NCI-H2081 treated with DMSO at 0.1 percent for 48 hours (cell line): ENCODE measurements at regions not wholly inside any gene's neighbourhood (a gene's known extent, or its start where the extent isn't known, plus 50 kb on each side); places are given as distances from the start of the nearest gene placed in this dataset.

Experiments
- DNase-seq: peaks from one replicate; lab custom pipeline; 2025; lab: John Stamatoyannopoulos, UW

DNA sequence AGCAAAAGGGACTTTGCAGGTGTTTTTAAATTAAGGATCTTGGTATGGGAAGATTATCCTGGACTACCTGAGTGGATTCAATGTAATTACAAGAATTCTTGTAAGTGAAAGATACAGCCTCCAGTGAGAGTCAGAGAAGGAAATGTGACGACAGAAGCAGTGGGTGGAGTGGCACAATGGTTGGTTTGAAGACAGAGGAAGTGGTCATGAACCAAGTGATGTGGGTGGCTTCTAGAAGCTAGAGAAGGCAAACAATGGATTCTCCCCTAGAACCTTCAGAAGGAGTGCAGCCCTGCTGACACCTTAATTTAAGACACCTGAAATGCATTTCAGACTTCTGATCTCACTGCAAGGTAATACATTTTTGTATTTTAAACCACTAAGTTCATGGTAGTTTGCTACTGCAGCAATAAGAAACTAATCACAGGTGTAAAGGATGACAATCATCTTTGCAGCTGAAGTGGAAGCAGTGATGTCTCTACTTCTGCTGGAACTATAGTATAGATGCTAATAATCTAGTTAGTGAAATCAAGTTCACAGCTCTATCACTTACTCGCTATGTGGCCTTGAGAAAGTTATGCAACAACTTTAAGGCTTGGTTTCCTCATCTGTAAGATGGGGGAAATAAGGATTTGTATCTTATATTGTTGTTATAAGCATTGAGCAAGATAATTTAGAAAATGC lies 403.4 kb upstream of the SUCLG2 start:
- DNase-seq: no peak

DNA sequence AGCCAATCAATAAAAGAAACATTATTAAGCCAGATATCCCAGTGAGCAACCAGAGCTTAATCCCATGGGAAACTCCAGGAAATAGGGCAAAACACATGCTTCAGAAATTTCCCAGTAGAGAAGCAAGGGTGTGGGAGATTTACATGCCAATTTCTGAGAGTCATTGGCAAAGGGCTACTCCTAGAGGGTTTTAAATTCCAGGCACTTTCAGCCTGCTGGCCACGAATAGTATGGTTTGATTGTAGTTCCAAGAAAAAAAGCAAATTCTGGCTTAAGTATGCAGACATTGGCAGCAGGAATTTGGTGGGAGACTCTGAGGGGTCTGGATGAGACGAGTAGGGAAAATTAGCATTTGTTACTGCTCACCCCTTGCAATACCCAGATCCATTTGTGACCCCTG lies 402.1 kb upstream of the SUCLG2 start:
- no peak for DNase-seq

DNA sequence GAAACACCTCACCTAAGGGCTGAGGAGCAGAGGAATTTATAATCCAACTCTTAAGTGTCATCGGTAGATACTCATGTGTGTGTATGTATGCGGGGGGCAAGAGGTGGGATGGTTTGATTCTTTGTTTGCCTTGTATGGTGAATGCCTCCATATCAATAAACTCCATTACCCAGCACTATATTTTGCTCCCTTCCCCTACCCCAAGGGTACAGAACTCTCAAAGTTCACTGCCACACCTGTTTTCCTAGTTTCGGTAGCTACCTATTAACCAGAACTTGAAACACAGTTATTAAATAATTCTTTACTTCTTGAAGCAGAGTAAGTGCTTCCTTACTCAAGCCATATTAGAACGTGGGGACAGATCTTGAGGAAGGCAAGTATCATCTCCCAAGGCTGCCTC lies 400.8 kb upstream of the SUCLG2 start:
- DNase-seq: no peak

DNA sequence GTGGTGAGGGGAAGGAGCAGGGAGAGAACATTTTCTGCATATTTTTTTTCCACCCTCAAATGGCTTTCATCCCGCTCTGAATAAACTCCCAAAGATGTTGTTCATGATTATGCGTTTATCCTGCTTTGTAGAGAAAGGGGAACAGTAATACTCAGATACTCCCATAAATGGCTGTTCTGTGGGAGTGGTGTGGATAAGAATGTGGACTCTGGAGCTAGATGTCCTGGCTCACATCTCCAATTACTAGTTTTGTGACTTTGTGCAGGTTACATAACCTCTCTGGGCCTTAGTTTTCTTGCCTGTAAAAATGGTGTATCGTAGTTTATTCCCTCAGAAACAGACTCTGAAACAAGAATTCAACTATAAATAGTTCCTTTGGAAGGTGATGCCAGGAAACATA lies 395.4 kb upstream of the SUCLG2 start:
- DNase-seq: no peak

DNA sequence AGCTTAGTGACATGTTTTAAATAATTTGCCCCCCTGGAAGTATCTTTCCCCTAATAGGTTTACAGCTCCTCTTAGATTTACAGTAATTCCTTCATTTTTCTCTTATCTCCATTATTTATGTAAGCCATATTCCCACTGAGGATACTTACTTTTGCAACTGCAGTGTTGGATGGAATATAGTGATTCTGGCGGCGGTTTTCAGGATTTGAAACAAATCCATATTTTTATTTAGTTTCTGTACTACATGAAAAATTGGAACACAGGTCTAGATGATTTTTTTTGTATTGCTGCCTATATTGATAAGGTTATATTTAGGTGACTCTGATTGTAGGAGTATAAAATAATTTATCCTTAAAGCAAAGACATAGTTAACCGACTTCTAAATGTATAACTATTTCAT lies 391.6 kb upstream of the SUCLG2 start:
- no peak for DNase-seq

DNA sequence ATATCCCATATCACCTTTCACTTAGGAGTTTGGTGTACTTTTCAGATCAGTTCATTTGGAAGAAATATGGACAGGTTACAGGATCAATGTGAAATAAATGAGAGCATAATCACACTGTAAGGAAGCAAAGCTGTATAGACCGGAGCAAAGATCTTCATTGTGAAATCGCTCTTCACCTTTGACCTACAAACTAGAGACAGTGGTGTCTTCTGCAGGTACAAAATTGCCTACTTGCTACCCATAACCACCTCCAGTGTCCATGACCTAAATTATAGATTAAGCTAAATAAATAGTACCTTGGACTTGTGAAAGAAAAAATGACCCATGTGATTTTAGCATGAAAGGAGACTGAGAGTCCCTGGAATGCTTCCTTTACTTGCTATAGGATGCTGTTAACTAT lies 379.5 kb upstream of the SUCLG2 start:
- DNase-seq: no peak

DNA sequence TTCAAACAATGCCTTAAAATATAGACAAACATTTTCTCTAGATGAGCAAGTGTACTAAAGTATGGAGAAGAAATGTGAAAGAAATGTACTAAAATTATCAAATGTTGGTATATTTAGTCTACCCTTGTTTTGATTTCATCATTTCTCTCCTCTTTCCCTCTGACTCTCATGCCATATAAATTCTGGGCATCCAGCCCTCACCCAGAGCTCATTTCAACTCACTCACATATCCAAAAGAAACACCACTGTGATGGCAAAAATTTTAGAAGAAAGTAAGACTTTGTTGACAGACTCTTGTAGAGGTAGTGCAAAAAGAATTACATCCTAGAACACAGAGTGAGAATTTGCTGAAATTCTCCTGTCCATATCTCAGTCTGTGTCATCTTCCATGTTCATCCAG lies 377.8 kb upstream of the SUCLG2 start:
- no peak for DNase-seq

DNA sequence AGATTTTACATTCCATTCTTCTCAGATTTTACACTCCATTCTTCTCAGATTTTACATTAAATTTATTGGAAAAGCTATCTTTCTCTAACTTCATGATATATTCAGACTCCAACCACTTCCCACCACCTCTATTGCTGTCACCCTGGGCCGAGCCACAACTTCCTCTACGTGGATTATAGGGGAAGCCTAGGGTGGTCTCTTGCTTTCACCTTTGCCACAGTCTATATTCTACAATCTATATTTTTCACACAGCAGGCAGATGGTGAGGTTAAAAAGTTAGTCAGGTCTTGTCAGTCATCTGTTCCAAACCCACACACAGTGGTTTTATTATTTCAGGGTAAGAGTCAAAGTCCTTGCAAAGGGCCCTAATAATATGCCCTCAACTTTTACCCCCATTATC lies 370.8 kb upstream of the SUCLG2 start:
- no peak for DNase-seq

DNA sequence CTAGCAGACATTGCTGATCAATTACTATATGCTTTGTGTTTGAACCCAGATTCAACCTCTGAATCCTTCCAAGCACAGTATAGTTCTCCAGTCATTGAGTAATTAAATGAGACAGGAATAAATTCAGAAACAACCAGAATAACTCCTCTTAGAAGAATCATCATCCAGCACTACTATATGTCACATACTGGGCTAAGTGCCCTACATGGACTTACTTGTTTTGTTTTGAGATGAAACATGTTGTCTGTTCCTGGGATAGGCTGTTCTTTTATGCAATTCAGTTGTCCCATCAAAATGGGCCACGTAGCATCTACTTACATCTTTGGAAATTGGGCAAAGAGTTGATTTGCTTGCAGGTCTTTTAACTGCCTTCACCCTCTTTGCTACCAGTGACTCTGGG lies 365.5 kb upstream of the SUCLG2 start:
- DNase-seq: no peak

DNA sequence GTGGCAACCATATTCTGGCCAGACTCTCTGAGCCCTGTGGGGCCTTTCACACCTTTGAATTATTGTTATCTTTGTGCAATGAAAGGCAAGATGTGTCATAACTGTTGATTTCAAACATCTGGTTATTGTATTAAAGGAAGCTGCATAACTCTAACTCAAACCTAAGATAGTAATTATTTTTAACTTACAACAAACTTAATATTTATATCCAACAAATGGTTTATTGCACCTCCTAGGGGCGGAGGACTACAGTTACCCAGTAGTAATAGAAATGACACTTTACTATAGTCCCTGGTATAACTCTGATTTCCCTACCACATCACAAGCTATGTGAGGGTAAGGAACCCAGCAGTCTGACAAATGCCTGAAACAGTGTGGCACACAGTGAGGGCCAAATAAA lies 363.9 kb upstream of the SUCLG2 start:
- no peak for DNase-seq

DNA sequence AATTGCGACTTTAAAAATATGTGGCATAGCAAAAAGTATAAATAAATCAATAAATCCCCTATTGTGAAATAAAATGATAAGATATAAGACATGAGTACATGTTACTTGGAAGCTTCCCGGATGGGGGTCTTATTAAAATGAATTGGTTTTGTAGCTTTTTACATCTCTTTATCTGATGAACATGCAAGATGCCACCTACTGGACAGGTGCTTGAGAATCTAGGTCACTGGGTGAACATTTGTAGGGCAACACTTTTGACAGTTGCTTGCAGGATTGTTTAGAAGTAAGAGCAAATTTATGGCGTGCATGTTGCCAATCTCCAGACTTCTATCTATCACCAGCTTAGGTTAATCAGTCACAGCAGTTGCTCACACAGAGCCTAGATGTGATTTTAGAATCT lies 362.7 kb upstream of the SUCLG2 start:
- DNase-seq: no peak

DNA sequence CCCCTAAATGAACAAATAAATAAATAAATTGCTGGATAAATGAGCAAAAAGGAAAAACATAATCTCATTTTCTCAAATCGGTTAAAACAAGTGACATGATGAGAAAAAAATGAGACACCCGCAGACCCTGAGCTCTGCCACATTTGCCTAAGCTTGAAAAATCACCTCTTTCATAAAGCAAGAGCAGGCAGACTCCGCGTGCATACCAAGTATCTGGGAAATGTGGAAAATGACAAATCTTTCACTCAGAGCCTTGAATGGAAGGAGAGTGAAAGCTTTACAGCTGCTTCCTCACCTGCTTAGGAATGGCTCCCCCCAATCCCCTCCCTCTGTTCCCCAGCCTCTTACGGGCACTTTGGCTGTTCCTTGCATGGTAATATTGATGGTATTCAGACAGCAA lies 355.5 kb upstream of the SUCLG2 start:
- no peak for DNase-seq

DNA sequence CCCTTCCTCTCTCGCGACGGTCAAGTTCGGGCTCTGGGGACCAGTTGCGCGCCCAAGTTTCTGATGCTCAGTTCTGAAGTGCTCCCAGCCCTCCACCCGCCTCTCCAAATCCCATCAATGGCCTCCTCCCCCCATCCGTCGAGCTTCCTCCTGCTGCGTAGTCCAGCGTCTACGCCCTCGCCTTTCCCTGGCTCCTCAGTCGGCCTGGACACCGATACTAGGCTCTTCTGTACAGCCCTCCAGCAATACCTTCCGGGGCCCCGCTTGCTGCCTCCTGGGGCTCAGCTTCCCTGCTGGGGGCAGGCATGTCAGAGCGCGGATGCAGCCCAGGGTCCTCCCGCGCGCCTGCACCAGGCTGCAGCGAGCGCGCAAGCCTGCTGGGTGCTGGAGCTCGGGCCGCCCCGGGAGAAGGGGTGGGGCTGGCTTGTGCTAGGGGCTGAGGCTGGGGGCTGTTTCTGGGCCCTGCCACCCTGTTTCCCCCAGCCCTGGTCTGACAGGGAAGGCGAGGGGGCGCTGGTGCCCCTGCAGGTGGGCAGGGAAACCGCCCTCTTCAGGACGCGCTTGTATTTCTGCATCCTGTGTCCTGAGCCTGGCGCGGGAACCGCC lies 353.3 kb upstream of the SUCLG2 start:
- no peak for DNase-seq

DNA sequence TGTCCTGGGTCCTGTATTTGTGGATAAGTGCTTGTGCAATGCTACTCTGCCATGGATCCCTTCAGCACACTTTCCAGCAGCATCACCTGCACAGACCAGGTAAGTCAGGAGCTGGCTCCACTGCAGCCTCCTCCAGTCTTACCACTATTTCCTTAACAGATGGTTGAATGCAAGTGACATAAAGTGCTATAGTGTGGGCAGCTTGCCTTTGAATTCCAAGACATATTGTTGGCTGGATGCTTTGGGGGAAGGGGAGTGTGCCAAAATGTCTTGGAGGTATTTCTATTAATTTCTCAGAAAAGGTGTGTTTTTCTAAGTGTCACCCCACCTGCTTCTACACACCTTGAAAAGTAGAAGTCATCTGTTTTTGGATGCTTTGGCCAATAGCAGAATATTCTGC lies 352.2 kb upstream of the SUCLG2 start:
- no peak for DNase-seq

DNA sequence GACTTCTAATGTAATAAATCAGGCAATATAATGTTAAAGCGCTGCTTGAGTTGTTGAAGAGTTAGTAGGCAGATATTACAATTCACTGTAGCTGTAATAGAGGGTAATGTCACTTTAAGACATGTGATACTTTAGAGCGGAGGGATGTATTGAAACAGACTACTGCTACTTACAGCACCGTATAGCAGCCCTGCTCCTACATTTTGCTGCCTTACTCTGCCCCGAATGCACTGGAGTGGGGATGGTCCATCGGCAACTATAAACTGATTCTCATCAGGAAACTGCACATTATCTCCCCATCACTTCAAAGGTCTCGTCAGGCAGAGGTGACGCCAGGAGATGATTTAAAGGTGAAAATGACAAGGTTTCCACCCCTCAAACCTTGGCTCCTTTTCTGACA lies 349.7 kb upstream of the SUCLG2 start:
- no peak for DNase-seq

DNA sequence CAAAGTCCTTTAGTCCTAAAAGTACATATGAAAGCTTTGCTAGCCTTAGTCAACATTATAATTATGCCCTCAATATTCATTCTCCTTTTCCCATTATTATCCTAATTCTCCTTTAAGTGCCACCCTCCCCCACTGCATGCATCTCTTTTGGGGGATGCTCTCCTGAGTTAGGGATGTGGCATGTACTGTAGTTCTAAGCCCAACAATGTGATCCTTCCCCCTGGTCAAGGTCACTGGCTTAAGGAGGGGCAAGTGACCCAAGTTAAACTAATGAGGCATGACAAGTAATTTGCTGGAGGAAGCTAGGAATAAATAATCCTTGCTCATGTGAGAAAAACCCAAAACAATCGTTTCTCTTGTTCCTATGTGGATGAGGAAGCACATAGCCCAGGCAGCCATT lies 343.9 kb upstream of the SUCLG2 start:
- DNase-seq: no peak

DNA sequence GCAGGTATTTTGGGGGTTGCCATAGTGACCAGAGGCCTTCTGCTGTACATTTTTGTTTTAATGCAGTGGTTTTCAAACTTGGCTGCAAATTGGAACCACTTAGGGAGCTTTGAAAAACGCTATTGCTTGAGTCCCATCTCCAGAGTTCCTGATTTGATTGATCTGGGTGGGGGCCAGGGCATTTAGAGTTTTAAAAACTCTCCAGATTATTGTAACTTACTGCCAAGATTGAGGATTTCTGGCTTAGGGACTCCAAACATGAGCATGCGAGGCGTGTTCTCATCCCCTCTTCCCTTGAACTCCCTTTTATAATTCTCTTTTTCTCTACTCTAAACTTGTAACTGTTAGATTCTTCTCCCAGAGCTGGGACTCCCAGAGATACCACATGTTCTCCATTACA lies 340.8 kb upstream of the SUCLG2 start:
- DNase-seq: no peak

DNA sequence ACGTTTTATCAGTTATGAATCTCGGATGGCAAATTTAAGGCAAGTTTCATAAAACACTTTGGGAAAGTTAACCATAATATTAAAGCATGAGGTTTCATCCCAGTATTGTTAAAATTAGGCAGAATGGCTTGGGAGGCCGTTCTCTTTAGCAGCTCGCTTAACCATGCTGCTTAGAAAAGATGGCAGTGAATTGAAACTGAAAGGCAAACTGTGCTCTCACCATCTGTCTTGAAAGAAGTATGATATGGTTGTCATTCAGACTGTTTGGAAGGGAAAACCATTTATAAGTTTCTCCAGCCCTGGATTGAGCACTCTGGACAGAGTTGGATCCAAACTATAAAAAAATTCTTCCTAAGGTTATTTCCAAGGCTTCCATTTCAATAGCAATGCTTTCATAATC lies 332.3 kb upstream of the SUCLG2 start:
- no peak for DNase-seq

DNA sequence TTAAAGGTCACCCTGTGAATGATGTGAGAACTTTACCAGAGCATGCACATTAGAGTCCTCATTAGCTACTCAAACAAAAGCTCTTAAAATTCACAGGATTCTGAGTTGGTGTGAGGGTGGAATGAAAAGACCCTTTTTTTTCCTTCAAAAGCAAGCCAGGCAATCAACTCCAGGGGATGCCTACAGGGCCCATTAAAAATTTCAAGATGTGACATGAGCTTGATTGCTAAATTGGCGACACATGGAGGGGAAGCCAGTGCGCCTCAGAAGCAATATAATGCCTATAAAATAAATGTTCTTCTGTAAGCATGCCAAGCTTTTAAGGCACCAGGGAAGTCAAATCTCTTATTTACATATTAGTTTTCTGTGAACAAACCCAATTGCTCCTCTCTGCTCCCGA lies 328.8 kb upstream of the SUCLG2 start:
- no peak for DNase-seq

DNA sequence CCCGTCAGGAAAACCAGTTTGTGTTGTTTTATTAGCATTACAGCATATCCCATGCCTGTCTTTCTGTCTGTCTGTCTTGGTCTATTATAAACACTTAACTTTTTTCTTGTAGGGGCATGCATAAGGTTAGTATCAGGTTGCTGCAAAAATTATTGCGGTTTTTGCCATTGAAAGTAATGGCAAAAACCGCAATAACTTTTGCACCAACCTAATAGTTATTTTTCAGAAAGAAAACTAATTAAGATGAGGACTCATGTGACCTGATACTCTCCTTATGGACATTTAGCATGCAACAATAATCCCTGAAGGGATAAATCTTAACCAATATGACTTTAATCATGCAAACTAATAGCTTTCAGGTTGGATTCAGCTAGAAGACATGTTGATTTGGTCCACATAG lies 326.7 kb upstream of the SUCLG2 start:
- DNase-seq: no peak

DNA sequence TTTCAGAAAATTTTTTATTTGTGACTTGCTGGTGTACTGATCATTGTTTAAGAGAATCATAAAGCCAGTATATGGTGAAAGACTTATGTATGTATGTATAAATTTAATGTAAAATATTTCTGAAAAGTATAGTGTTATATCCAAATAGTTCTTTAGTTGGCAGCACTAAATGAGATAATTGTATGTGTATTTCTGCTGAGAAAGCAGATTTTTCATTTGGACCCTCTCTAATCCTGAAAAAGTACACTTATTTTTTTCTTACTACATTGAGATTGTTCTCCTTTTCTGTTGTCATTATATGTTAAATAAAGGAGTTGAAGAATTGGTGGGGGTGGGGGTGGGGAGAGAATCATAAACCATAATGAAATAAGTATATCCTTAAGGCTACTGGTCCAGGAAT lies 324.9 kb upstream of the SUCLG2 start:
- no peak for DNase-seq

DNA sequence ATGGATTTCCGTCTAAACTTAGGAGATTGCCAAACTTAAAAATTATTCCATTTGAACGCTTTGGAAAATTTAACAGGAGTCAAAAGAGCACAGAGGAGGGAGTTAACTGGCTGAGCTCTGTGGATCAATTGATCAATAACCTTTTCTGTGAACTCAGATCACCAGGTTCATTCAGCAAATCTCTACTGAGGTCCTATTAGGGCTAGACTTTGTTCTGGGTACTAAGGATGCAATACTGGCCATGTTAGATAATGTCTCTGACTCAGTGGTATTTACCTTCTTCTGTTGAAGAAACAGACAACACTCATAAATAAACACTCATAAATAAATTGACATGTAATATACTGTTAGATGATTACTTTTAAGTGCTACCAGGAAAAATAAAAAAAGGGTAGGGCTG lies 323.4 kb upstream of the SUCLG2 start:
- DNase-seq: no peak

DNA sequence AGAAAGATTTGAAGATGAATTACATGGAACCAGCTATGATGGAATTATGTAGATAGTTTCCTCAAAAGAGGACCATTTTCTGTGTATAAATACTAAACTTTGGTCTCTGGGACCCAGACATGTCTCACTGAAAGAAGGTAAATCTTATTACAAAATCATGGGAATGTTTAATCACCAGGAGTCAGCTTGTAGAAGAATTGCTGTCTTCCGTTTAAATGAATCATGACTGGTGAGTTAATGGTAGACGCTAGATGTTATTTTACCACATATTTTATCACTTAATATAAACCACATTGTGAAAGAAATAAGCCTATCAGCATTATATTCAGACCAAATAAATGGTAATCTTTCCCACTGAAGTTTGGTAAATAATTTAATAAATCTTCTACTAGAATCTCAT lies 322.3 kb upstream of the SUCLG2 start:
- DNase-seq: no peak

DNA sequence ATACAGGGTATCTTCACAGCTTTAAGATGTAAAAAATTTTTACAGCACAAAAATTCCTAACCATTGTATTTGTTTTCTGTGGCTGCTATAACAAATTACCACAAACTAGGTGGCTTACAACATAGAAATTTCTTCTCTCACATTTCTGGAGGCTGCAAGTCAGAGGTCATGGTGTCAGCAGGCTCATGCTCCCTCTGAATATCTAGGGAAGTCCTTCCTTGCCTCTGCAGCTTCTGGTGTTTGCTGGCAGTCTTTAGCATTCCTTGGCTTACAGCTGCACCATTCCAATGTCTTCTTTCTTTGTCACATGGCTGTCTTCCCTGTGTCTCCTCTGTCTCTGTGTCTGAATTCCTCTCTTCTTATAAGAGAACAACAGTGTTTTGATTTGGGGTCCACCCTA lies 310.2 kb upstream of the SUCLG2 start:
- DNase-seq: no peak
